ENCODE measurements at regions not wholly inside any gene's neighbourhood (a gene's known extent, or its start where the extent isn't known, plus 50 kb on each side); places are given as distances from the start of the nearest gene placed in this dataset.

GRCh38 chr5:4987431-4987830 is 152.7 kb upstream of the ADAMTS16 start:
- DNase-seq (ENCODE audit: low read depth, low spot score), result no peak

GRCh38 chr5:4989118-4989517 is 151.0 kb upstream of the ADAMTS16 start:
- DNase-seq (ENCODE audit: low read depth, low spot score), result no peak

- no peak for DNase-seq (ENCODE audit: low read depth, low spot score)
Measured at GRCh38 chr5:4990017-4990416, 150.1 kb upstream of the ADAMTS16 start.

- DNase-seq (ENCODE audit: low read depth, low spot score), result no peak
Measured at GRCh38 chr5:4990462-4990861, 149.7 kb upstream of the ADAMTS16 start.

GRCh38 chr5:4991925-4992324 is 148.2 kb upstream of the ADAMTS16 start:
- DNase-seq (ENCODE audit: low read depth, low spot score), result no peak

- no peak for DNase-seq (ENCODE audit: low read depth, low spot score)
Measured at GRCh38 chr5:4995014-4995413, 145.1 kb upstream of the ADAMTS16 start.

- no peak for DNase-seq (ENCODE audit: low read depth, low spot score)
Measured at GRCh38 chr5:5005353-5005752, 134.8 kb upstream of the ADAMTS16 start.

- DNase-seq (ENCODE audit: low read depth, low spot score), result no peak
Measured at GRCh38 chr5:5006548-5006947, 133.6 kb upstream of the ADAMTS16 start.

- DNase-seq (ENCODE audit: low read depth, low spot score), result no peak
Measured at GRCh38 chr5:5009240-5009639, 130.9 kb upstream of the ADAMTS16 start.

GRCh38 chr5:5011151-5011550 is 129.0 kb upstream of the ADAMTS16 start:
- no peak for DNase-seq (ENCODE audit: low read depth, low spot score)

- peak; percentile 17 for DNase-seq (ENCODE audit: low read depth, low spot score)
Measured at GRCh38 chr5:5014586-5015235, 125.4 kb upstream of the ADAMTS16 start.

- DNase-seq (ENCODE audit: low read depth, low spot score), result no peak
Measured at GRCh38 chr5:5017827-5018577, 122.1 kb upstream of the ADAMTS16 start.

GRCh38 chr5:5018578-5018970 is 121.6 kb upstream of the ADAMTS16 start:
- no peak for DNase-seq (ENCODE audit: low read depth, low spot score)

GRCh38 chr5:5021436-5021835 is 118.7 kb upstream of the ADAMTS16 start:
- no peak for DNase-seq (ENCODE audit: low read depth, low spot score)

- DNase-seq (ENCODE audit: low read depth, low spot score), result no peak
Measured at GRCh38 chr5:5025098-5025773, 114.9 kb upstream of the ADAMTS16 start.

- no peak for DNase-seq (ENCODE audit: low read depth, low spot score)
Measured at GRCh38 chr5:5025774-5026408, 114.2 kb upstream of the ADAMTS16 start.

- DNase-seq (ENCODE audit: low read depth, low spot score), result no peak
Measured at GRCh38 chr5:5026409-5026785, 113.7 kb upstream of the ADAMTS16 start.

GRCh38 chr5:5031665-5032064 is 108.5 kb upstream of the ADAMTS16 start:
- no peak for DNase-seq (ENCODE audit: low read depth, low spot score)

GRCh38 chr5:5037674-5038073 is 102.5 kb upstream of the ADAMTS16 start:
- no peak for DNase-seq (ENCODE audit: low read depth, low spot score)

GRCh38 chr5:5039918-5040317 is 100.2 kb upstream of the ADAMTS16 start:
- no peak for DNase-seq (ENCODE audit: low read depth, low spot score)

GRCh38 chr5:5040712-5041111 is 99.4 kb upstream of the ADAMTS16 start:
- no peak for DNase-seq (ENCODE audit: low read depth, low spot score)

GRCh38 chr5:5042806-5043205 is 97.3 kb upstream of the ADAMTS16 start:
- no peak for DNase-seq (ENCODE audit: low read depth, low spot score)

Data from iPS DF 19.7 (cell line).